Spinal cord (tissue), 9 donors: ENCODE measurements at regions not wholly inside any gene's neighbourhood (a gene's known extent, or its start where the extent isn't known, plus 50 kb on each side); places are given as distances from the start of the nearest gene placed in this dataset.

Experiments
- DNase-seq, 6 donors: peaks; one replicate each; pipeline versions ENCODE4 v3.0.0 to v3.0.0-alpha.2; 2013 to 2015; ENCODE audit warnings: low spot score in 6 of 6, low read depth in 4 of 6
- H3K27ac ChIP-seq: one replicate; pipeline ENCODE4 v1.5.1; 2013; ENCODE audit warnings: low read depth, low read length, control low read depth
- H3K27me3 ChIP-seq: one replicate; pipeline ENCODE4 v1.6.1; 2013; ENCODE audit warnings: low read length; ENCODE audit not compliant: control insufficient read depth, insufficient read depth
- H3K36me3 ChIP-seq: one replicate; pipeline ENCODE4 v1.6.1; 2013; ENCODE audit warnings: low read length; ENCODE audit not compliant: control insufficient read depth, insufficient read depth
- H3K4me1 ChIP-seq: one replicate; pipeline ENCODE4 v1.6.1; 2013; ENCODE audit warnings: low read length; ENCODE audit not compliant: control insufficient read depth, insufficient read depth
- H3K4me3 ChIP-seq: one replicate; pipeline ENCODE4 v1.5.1; 2013; ENCODE audit warnings: low read depth, low read length, control low read depth
- H3K9me3 ChIP-seq: one replicate; pipeline ENCODE4 v1.6.1; 2013; ENCODE audit warnings: low read length; ENCODE audit not compliant: control insufficient read depth, insufficient read depth
- WGBS: methylation state at CpG from one replicate; pipeline ENCODE4 v1.1.5; 2013; ENCODE audit warnings: missing lambda C conversion rate; ENCODE audit not compliant: insufficient coverage; 5-methylcytosine and 5-hydroxymethylcytosine counted together
- donor health status: healthy.

DNA sequence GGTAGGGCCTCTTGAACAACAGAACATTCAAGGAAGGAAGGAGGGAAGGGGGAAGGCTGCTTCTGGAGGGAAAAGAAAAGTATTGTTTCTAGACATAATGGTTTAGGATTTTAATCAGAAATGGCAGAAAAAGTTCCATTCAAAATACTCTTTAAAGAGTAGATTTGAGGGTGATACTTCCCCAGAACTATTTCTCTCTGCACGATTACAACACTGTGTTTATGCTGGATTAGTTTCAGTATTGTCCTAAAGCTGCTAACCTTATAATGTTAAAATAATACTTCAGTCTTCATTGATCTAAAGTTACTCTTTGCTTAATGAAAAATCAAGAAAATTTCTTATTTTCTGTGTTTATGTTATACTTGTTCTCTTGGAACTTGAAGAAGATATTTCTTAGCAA lies 1026.3 kb upstream of the PABPC4L start:
- Histone ChIP-seq H3K4me1 (no peaks in the 10 kb centered on the region), H3K4me3 (no peak overlapping the region), H3K27me3 (no peaks in the 10 kb centered on the region), H3K9me3 (no peaks in the 10 kb centered on the region), H3K27ac (no peak overlapping the region), H3K36me3 (no peaks in the 10 kb centered on the region)
- DNase-seq = no peak
- WGBS = no CpG with 5 or more reads among the region's 1 CpG

DNA sequence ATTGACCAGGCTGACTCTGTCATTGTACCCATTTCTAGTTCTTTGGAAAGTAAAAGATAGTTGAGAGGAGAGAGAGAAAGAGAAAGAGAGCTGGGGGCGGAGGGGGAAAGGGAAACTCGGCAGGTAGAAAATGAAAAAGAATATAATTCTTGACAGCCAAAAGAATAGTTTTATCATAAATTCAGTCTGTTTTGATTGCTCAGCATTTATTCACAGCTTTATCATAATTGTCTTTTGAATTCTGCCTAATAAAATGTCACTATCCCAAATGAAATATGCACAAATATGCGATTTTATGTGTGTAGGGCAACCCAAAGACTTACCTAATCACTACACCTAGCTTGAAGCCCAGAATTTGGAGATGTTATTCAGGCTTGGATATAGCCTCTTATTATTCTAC lies 1024.0 kb upstream of the PABPC4L start:
- H3K9me3 ChIP-seq = no peaks in the 10 kb centered on the region
- no peaks in the 10 kb centered on the region for H3K27me3 ChIP-seq
- WGBS = no CpG with 5 or more reads among the region's 3 CpGs

DNA sequence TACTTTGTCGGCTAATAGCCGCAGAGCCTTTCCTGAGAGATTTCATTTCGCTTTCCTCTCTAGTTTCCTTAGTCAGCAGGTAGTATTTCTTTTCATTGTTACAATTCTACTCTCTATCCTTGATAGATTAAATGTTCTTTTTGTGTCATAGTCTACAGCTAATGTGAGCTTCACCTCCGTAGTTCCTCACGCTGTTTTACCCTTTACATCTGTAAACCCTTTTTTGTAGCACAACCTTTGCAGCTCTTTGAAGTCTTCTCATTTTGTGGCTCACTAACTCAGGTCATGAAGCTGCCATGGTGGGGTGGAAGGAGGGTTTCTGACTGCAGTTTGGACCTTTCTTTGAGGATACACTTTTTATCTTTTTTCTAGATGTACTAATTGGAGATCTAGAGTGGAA lies 1008.8 kb upstream of the PABPC4L start:
- H3K27ac ChIP-seq = no peak overlapping the region
- no peaks in the 10 kb centered on the region for H3K36me3 ChIP-seq
- no peaks in the 10 kb centered on the region for H3K27me3 ChIP-seq
- no peaks in the 10 kb centered on the region for H3K9me3 ChIP-seq
- peak in 1 of 6 donors; percentile 4 for DNase-seq
- no CpG with 5 or more reads among the region's 5 CpGs for whole genome bisulfite sequencing
- H3K4me3 ChIP-seq = no peak overlapping the region
- no peaks in the 10 kb centered on the region for H3K4me1 ChIP-seq

More for the DNA sequence above, 1024.0 kb upstream of the PABPC4L start:
- Histone ChIP-seq H3K4me1 (no peaks in the 10 kb centered on the region), H3K27ac (no peak overlapping the region), H3K4me3 (no peak overlapping the region), H3K36me3 (no peaks in the 10 kb centered on the region)
- DNase-seq = no peak

DNA sequence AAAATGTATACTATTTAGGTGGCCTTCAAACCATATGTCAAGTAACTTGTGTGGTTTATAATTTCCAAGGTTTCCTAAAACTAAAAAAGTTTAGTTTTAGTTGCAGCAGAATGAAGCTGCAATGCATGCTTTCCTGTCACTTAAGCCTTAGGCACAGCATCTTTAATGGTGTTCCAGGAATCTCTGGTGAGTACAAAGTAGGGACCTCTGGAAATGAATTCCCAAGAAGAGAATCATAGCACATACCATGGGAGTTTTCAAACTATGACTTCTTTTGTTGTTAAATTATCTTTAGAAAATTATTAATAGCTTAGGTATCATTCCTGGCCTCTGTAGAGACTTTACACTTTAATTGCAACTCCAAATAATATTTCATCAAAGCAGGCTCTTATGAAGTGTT lies 1005.9 kb upstream of the PABPC4L start:
- H3K36me3 ChIP-seq = no peaks in the 10 kb centered on the region
- H3K27ac ChIP-seq = no peak overlapping the region
- H3K4me3 ChIP-seq = no peak overlapping the region
- H3K4me1 ChIP-seq = no peaks in the 10 kb centered on the region
- H3K27me3 ChIP-seq = no peaks in the 10 kb centered on the region
- no peaks in the 10 kb centered on the region for H3K9me3 ChIP-seq
- DNase-seq = no peak

DNA sequence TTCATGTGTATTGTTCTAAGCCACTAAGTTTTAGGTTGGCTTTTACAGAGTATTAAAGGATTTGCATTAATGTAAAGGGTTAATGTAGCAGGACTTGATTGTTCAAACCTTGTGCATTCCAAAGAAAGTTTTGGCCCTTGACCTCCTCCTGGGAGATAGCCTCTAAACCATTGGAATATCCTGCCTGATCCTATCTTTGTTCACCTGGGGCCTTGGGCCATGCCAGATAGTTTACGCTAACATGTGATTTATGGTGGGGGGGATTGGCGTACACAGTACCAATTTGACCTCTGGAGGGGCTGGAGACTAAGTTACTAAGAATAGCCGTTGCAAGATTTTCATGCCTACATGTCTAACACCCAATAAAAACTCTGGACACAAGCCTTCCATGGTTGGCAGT lies 1002.7 kb upstream of the PABPC4L start:
- Histone ChIP-seq H3K27ac (no peak overlapping the region), H3K36me3 (no peaks in the 10 kb centered on the region), H3K4me1 (no peaks in the 10 kb centered on the region), H3K27me3 (no peaks in the 10 kb centered on the region), H3K4me3 (no peak overlapping the region), H3K9me3 (no peaks in the 10 kb centered on the region)
- no CpG with 5 or more reads among the region's 3 CpGs for WGBS
- DNase-seq = no peak

DNA sequence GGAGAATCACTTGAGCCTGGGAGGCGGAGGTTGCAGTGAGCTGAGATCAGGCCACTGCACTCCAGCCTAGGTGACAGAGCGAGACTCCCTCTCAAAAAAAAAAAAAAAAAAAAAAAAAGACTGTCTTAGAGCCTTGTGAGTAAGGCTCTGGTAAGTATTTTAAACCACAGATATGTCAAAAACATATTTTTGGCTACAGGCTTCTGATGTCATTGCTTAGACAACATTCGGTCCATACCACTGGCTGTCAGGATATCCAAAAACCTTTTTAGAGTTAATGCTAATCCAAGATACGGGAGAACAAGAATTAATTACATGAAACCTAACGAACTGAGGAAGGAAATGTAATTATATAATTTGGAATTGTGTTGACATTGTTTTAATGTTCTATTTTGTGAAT lies 999.5 kb upstream of the PABPC4L start:
- no peak overlapping the region for H3K27ac ChIP-seq
- no peak for DNase-seq
- no peak overlapping the region for H3K4me3 ChIP-seq
- H3K36me3 ChIP-seq = no peaks in the 10 kb centered on the region
- no peaks in the 10 kb centered on the region for H3K4me1 ChIP-seq
- WGBS = no CpG with 5 or more reads among the region's 5 CpGs
- H3K9me3 ChIP-seq = no peaks in the 10 kb centered on the region
- H3K27me3 ChIP-seq = no peaks in the 10 kb centered on the region

DNA sequence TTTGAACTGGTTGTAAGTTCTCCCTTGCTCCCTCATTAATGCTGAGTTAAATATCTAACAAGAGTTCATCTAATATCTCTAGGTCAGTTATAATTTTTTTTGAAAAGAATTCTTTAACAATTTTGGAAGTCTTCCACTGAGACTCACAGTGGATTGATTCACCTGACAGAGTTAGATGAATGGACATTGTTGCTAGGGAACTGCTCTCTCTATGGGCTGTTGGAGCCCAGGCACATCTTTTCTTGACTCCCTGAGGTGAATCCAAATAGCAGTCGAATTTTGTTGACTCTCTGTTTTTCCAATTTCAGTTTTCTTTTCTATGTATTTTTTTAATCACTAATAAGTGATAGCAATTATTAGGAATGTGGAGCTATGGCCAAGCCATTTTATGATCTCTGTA lies 996.1 kb upstream of the PABPC4L start:
- peak; percentile 24 to 65 (median 34) for DNase-seq
- H3K4me3 ChIP-seq = no peak overlapping the region
- H3K27ac ChIP-seq = peak overlapping the region; percentile 43
- no CpG with 5 or more reads among the region's 1 CpG for WGBS
- H3K27me3 ChIP-seq = no peaks in the 10 kb centered on the region
- H3K4me1 ChIP-seq = no peaks in the 10 kb centered on the region
- H3K9me3 ChIP-seq = no peaks in the 10 kb centered on the region
- H3K36me3 ChIP-seq = no peaks in the 10 kb centered on the region

DNA sequence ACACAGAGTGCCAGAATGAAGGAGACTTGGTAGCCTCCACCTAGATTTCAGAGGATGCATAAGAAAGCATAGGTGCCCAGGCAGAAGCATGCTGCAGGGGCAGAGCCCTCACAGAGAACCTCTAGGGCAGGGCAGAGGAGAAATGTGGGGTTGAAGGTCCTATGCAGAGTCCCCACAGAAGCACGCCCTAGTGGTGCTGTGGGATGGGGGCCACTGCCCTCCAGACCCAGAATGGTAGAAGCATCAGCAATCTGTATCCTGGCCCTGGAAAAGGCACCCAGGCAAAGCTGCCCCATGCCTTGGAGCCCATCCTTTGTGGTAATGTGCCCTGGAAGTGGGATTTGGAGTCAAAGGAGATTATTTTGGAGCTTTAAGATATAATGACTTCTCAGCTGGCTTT lies 992.9 kb upstream of the PABPC4L start:
- no peak for DNase-seq
- Histone ChIP-seq H3K9me3 (no peaks in the 10 kb centered on the region), H3K27me3 (no peaks in the 10 kb centered on the region), H3K4me3 (no peak overlapping the region), H3K27ac (no peak overlapping the region), H3K36me3 (no peaks in the 10 kb centered on the region), H3K4me1 (no peaks in the 10 kb centered on the region)
- 100% methylated on average over 1 of the region's 1 CpG for WGBS

DNA sequence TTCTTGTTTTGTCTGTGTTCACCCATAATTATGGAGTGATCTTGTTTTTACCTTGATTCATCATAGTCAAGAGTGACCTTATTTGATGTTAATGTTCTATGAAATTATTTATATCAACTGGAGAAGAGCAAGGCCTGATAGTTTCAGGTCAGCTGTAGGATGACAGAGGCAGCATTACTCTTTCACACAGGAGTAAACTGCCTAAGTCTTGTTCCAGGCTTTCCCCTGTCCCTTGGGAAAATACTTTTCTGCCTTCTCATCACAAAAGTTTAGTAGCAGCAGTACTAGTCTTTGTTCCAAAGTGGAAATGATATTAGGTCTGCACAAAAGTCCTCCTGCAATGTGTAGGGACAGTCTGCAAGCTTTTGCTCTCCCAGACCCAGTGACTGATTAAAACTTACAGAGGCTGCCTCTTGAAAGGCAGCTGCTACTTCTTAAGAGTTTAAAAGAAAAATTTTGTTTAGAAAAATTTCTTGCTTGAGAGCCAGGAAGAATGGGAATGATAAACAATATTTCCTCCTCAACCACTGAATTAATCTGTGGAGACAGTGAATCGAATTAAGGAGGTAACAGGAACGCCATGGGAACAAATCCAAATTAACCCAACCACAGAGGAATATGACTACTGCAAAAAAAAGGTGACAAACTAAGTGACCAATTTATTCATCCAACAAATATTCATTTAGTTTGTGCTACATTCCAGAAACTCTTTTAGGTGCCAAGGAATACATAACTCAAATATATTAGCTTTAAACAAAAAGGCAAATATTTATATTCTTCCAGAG lies 991.4 kb upstream of the PABPC4L start:
- Histone ChIP-seq H3K4me1 (no peaks in the 10 kb centered on the region), H3K9me3 (no peaks in the 10 kb centered on the region), H3K27ac (no peak overlapping the region), H3K36me3 (no peaks in the 10 kb centered on the region), H3K4me3 (no peak overlapping the region), H3K27me3 (no peaks in the 10 kb centered on the region)
- DNase-seq = no peak
- WGBS = no CpG with 5 or more reads among the region's 2 CpGs

DNA sequence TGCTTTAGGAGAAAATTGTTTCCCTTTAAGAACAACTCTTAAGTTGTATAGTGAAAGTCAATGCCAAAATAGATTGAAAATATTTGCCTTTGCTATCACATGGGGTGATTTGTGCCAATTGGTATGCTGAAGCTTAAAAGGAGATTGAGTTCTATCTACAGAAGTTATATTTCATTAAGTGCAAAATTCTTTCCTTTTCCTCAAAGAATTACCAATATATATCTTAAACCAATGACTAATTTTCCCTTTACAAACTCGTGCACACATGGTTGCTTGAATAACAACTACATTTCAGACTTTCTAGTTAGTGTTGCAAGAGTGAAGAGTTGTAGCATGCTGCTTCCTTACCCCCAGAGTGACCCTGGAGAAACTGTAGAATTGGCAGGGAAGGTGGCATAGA lies 990.0 kb upstream of the PABPC4L start:
- no peaks in the 10 kb centered on the region for H3K27me3 ChIP-seq
- no peaks in the 10 kb centered on the region for H3K4me1 ChIP-seq
- no peak overlapping the region for H3K4me3 ChIP-seq
- H3K36me3 ChIP-seq = no peaks in the 10 kb centered on the region
- H3K27ac ChIP-seq = no peak overlapping the region
- WGBS = no CpG with 5 or more reads among the region's 1 CpG
- no peak for DNase-seq
- no peaks in the 10 kb centered on the region for H3K9me3 ChIP-seq
